Activated naive CD8-positive, alpha-beta T cell treated with anti-CD3 and anti-CD28 coated beads for 36 hours (primary cell): ENCODE measurements at regions not wholly inside any gene's neighbourhood (a gene's known extent, or its start where the extent isn't known, plus 50 kb on each side); places are given as distances from the start of the nearest gene placed in this dataset.

Experiments
- DNase-seq: peaks from one replicate; pipeline ENCODE4 v3.0.0; 2021
- H3K27ac Mint-ChIP-seq: one replicate; pipeline ENCODE4 v1.8.0; 2022; ENCODE audit warnings: mild to moderate bottlenecking, moderate library complexity, mixed read lengths
- H3K27me3 Mint-ChIP-seq: one replicate; pipeline ENCODE4 v1.8.0; 2022; ENCODE audit warnings: mild to moderate bottlenecking, mixed read lengths
- H3K36me3 Mint-ChIP-seq: one replicate; pipeline ENCODE4 v1.8.0; 2021; ENCODE audit warnings: mild to moderate bottlenecking, mixed read lengths
- H3K4me1 Mint-ChIP-seq: one replicate; pipeline ENCODE4 v1.8.0; 2021; ENCODE audit warnings: mixed read lengths
- H3K4me3 Mint-ChIP-seq: one replicate; pipeline ENCODE4 v1.8.0; 2022; ENCODE audit warnings: mild to moderate bottlenecking, moderate library complexity, mixed read lengths
- H3K9me3 Mint-ChIP-seq: one replicate; pipeline ENCODE4 v1.8.0; 2022; ENCODE audit warnings: mixed read lengths

DNA sequence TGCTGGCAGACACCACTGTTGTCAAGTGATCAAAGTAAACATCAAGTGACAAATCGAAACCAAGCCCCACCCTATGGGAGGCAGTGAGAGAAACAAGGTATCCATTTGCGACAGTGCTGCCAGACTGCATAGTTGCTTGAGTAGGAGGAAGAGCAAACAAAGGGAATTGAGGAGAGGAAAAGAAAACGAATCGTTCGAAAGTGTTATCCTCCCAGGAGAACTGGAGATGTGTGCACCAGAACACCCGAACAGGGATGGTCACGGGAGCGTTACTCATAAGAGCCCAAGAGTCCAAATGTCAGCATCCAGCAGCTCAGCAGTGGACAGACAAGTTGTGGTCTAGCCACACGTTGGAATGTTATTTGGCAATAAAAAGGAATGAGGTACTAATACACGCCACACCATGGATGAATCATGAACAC lies 58.4 kb upstream of the NUP50 start:
- H3K4me1 Mint-ChIP-seq: no peaks in the 10 kb centered on the region
- H3K27me3 Mint-ChIP-seq: peaks cover 19% of the 10 kb centered on the region
- no peak overlapping the region for H3K4me3 Mint-ChIP-seq
- no peaks in the 10 kb centered on the region for H3K36me3 Mint-ChIP-seq
- no peak overlapping the region for H3K27ac Mint-ChIP-seq
- no peak for DNase-seq
- H3K9me3 Mint-ChIP-seq: no peaks in the 10 kb centered on the region

DNA sequence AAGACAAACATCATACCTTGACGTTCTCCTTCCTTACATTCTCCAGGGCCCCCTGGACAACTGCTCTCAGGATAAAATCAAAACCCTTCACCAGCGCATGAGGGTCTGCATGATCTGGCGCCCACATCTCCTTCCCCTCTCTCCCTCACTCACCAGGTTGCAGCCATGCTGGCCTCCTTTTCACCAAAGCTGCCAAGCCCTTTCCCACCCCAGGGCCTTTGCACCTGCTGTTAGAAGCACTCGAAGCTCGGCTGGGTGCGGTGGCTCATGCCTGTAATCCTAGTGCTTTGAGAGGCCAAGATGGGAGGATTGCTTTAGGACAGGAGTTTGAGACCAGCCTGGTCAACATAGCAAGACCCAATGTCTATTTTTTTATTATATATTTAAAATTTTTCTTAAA lies 56.1 kb upstream of the NUP50 start:
- H3K4me3 Mint-ChIP-seq: no peak overlapping the region
- H3K9me3 Mint-ChIP-seq: no peaks in the 10 kb centered on the region
- no peak for DNase-seq
- no peaks in the 10 kb centered on the region for H3K36me3 Mint-ChIP-seq
- peaks cover 4% of the 10 kb centered on the region for H3K27me3 Mint-ChIP-seq
- H3K27ac Mint-ChIP-seq: no peak overlapping the region
- H3K4me1 Mint-ChIP-seq: no peaks in the 10 kb centered on the region

DNA sequence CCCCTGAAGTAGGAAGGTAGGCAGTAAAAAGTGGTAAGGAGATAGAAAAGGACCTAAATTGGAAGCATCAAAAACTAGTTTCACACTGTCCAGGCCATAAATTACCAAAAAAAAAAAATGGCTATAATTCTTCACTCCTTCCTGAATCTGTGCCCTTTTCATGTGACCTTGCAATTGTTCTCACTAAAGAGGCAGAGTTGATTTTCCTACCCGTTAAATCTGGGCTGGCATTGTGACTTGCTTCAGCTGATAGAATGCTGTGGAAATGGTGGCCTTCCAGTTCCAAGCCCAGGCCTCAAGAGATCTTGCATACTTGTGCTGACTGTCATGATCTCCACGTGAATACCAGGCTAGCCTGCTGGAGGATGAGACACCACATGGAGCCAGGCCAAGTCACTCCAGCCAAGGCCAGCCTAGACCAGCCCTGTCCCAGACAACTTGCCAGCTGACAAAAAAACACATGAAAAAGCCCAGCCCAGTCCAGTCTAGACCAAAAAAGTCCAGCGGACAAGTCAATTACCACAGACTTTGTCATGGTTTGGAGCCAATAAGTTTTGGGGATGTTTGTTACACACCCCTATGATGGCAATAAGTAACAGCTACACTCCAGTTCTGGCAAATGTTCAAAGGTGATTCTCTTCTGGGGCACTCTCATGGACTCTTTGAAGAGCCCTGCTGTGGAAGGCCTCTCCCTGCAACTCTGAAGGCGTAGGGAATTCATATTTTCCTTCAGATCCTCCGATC lies 51.4 kb upstream of the NUP50 start:
- no peak for DNase-seq
- Mint-ChIP-seq H3K36me3 (no peaks in the 10 kb centered on the region), H3K27ac (no peak overlapping the region), H3K9me3 (no peaks in the 10 kb centered on the region), H3K4me1 (no peaks in the 10 kb centered on the region), H3K4me3 (no peak overlapping the region), H3K27me3 (peaks cover 7% of the 10 kb centered on the region)
